ENCODE measurements at regions not wholly inside any gene's neighbourhood (a gene's known extent, or its start where the extent isn't known, plus 50 kb on each side); places are given as distances from the start of the nearest gene placed in this dataset.

DNA sequence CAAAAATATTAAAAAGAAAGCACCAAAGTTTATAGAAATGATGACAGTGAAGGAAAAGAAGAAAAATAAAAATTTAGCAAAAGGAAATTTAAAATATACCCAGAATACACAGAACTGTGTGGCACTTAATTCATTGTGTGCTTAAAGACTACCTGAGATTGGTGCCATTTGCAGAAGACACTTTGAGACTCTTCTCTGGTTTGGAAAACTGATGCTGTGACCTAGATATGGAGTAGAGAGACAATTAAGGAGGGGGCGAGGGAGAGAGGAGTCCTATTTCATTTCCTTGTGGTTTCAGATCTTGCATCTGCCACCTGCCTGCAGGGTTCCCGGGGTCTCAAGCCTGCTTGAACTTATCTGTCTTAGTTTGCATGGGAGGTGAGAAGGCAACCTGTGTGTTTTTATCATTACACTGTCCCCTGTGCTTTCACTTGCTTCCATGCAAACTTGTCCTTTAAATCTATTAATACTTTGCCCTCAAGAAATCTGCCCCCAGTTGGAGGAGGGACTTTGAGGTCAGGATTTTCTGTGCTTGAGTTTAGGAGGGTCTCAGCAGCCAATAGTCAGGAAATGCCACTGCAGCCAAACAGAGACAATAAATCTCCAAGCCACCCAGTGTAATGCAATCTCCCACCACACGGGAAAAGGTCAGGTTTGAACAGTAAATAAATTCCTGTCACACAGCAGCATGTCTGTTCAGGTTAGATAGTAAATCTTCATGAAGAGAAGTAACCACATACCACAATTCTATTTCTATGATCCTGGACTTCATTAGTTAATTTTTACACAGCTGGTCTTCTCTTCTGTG lies 119.4 kb downstream of the CAND1 start:
- Histone ChIP-seq H3K4me3 (no peak overlapping the region), H3K27me3 (no peaks in the 10 kb centered on the region), H3K4me1 (no peaks in the 10 kb centered on the region), H3K27ac (no peak overlapping the region), H3K9me3 (no peaks in the 10 kb centered on the region), H3K36me3 (no peaks in the 10 kb centered on the region)
- intact Hi-C loops (cut with DNase I), result no loop called here
- DNase-seq, result no peak
- 49 to 53% methylated on average over 3 of the region's 3 CpGs for WGBS, 2 donors
- TF ChIP-seq CTCF (IDR thresholded peaks at IDR 0.05) (no peak), POLR2AphosphoS5 (IDR thresholded peaks at IDR 0.05) (no peak), POLR2A (IDR thresholded peaks at IDR 0.05) (no peak)

GRCh38 chr12:67390273-67390672 lies 121.1 kb downstream of the CAND1 start:
- no peak overlapping the region for H3K4me3 ChIP-seq
- no peaks in the 10 kb centered on the region for H3K36me3 ChIP-seq
- no peaks in the 10 kb centered on the region for H3K9me3 ChIP-seq
- DNase-seq, result no peak
- H3K4me1 ChIP-seq, result no peaks in the 10 kb centered on the region
- TF ChIP-seq POLR2AphosphoS5 (IDR thresholded peaks at IDR 0.05) (no peak), POLR2A (IDR thresholded peaks at IDR 0.05) (no peak)
- intact Hi-C loops (cut with DNase I), result no loop called here
- 69 to 81% methylated on average over 4 of the region's 4 CpGs for WGBS, 2 donors
- no peaks in the 10 kb centered on the region for H3K27me3 ChIP-seq
- no peak overlapping the region for H3K27ac ChIP-seq

DNA sequence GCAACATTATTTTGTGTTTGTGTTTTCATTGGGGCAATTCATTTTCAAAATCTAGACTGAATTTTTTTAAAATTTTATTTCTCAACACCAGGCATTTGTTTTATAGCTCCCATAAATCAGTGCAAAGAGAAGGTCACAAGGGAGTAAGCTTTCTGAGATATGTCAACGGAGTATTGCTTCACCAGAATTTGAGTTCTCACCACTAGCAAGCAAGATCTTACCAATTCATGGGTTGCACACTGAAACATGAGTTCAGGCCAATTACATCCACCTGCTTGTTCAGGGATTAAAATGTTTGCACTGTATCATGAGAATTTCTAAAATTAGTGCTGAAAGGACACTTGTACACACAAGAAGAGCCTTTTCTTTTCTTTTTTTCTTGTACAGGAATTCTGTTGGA lies 121.9 kb downstream of the CAND1 start:
- no peak for DNase-seq
- 15 to 66% methylated on average over 1 of the region's 1 CpG for WGBS, 2 donors
- intact Hi-C loops (cut with DNase I), result no loop called here
- H3K27me3 ChIP-seq, result no peaks in the 10 kb centered on the region
- no peak for TF ChIP-seq POLR2AphosphoS5 (IDR thresholded peaks at IDR 0.05)
- no peak for TF ChIP-seq POLR2A (IDR thresholded peaks at IDR 0.05)
- no peak for TF ChIP-seq CTCF (IDR thresholded peaks at IDR 0.05)
- no peak for TF ChIP-seq EP300 (IDR thresholded peaks at IDR 0.05)
- no peak overlapping the region for H3K4me3 ChIP-seq
- H3K27ac ChIP-seq, result no peak overlapping the region
- H3K4me1 ChIP-seq, result no peaks in the 10 kb centered on the region
- no peaks in the 10 kb centered on the region for H3K9me3 ChIP-seq
- no peaks in the 10 kb centered on the region for H3K36me3 ChIP-seq

- Histone ChIP-seq H3K36me3 (no peaks in the 10 kb centered on the region), H3K4me1 (no peaks in the 10 kb centered on the region), H3K27me3 (no peaks in the 10 kb centered on the region), H3K4me3 (no peak overlapping the region), H3K9me3 (no peaks in the 10 kb centered on the region), H3K27ac (no peak overlapping the region)
- intact Hi-C loops (cut with DNase I), result no loop called here
- TF ChIP-seq EP300 (IDR thresholded peaks at IDR 0.05) (no peak), CTCF (IDR thresholded peaks at IDR 0.05) (no peak), POLR2AphosphoS5 (IDR thresholded peaks at IDR 0.05) (no peak)
- DNase-seq, result no peak
- WGBS, 2 donors, result 95 to 96% methylated on average over 2 of the region's 2 CpGs
These were observed 122.5 kb downstream of the CAND1 start for GRCh38 chr12:67391656-67392055.

GRCh38 chr12:67394550-67394949 lies 125.4 kb downstream of the CAND1 start:
- H3K36me3 ChIP-seq, result no peaks in the 10 kb centered on the region
- DNase-seq, result peak; percentile 64
- no peak overlapping the region for H3K4me3 ChIP-seq
- no peaks in the 10 kb centered on the region for H3K4me1 ChIP-seq
- no peaks in the 10 kb centered on the region for H3K9me3 ChIP-seq
- no peaks in the 10 kb centered on the region for H3K27me3 ChIP-seq
- intact Hi-C loops (cut with DNase I), result no loop called here
- no peak for TF ChIP-seq EP300 (IDR thresholded peaks at IDR 0.05)
- TF ChIP-seq POLR2A (IDR thresholded peaks at IDR 0.05), result no peak
- no peak for TF ChIP-seq CTCF (IDR thresholded peaks at IDR 0.05)
- no peak for TF ChIP-seq POLR2AphosphoS5 (IDR thresholded peaks at IDR 0.05)
- no peak overlapping the region for H3K27ac ChIP-seq
- 79 to 90% methylated on average over 6 of the region's 6 CpGs for WGBS, 2 donors
